ENCODE measurements at regions not wholly inside any gene's neighbourhood (a gene's known extent, or its start where the extent isn't known, plus 50 kb on each side); places are given as distances from the start of the nearest gene placed in this dataset.

DNA sequence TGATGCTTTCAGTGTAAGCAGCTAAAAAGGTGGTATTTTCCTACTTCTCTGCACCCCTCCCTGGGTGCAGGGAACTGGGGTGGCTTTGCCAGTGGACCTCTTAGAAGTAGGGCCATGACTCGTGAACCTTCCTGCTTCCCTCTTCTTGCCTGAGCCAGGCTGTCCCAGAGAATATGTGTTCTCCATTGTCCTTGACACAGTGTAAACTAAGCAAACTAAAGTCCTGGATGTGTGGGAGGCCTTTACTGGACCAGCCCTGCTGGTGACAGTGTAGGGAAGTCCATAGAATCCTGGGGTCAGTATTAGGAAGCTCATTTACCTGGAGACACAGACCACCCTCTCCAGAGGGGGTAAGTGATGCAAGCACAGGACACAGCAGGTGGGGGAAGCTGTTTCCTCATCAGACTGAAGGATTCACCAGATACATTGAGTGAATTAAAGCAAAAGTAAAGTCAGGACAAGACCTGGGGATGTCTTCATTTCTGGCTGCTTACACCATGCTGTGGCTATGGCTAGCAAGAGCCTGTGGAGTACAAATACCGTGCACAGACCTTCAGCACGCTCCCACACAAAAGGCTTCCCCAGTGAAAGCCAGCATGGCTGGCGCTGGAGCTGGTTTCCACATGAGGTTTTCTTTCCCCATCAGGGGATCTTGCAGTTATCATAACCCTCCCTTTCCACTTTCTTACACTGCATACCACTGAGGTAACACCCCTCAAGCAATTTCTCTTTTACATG, 64.8 kb upstream of the LPP start:
- Mint-ChIP-seq H3K4me3 (ENCODE audit: unreplicated experiment) (no peak overlapping the region), H3K4me1 (ENCODE audit: unreplicated experiment) (peaks cover 8% of the 10 kb centered on the region), H3K27me3 (ENCODE audit: unreplicated experiment) (peaks cover 7% of the 10 kb centered on the region), H3K36me3 (ENCODE audit: unreplicated experiment) (no peaks in the 10 kb centered on the region), H3K27ac (ENCODE audit: unreplicated experiment) (no peak overlapping the region), H3K9me3 (ENCODE audit: unreplicated experiment) (no peaks in the 10 kb centered on the region)
- no peak for DNase-seq (ENCODE audit: extremely low spot score, unreplicated experiment)
- TF ChIP-seq, protein P1, sequence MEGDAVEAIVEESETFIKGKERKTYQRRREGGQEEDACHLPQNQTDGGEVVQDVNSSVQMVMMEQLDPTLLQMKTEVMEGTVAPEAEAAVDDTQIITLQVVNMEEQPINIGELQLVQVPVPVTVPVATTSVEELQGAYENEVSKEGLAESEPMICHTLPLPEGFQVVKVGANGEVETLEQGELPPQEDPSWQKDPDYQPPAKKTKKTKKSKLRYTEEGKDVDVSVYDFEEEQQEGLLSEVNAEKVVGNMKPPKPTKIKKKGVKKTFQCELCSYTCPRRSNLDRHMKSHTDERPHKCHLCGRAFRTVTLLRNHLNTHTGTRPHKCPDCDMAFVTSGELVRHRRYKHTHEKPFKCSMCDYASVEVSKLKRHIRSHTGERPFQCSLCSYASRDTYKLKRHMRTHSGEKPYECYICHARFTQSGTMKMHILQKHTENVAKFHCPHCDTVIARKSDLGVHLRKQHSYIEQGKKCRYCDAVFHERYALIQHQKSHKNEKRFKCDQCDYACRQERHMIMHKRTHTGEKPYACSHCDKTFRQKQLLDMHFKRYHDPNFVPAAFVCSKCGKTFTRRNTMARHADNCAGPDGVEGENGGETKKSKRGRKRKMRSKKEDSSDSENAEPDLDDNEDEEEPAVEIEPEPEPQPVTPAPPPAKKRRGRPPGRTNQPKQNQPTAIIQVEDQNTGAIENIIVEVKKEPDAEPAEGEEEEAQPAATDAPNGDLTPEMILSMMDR (IDR thresholded peaks at IDR 0.05) = no peak

DNA sequence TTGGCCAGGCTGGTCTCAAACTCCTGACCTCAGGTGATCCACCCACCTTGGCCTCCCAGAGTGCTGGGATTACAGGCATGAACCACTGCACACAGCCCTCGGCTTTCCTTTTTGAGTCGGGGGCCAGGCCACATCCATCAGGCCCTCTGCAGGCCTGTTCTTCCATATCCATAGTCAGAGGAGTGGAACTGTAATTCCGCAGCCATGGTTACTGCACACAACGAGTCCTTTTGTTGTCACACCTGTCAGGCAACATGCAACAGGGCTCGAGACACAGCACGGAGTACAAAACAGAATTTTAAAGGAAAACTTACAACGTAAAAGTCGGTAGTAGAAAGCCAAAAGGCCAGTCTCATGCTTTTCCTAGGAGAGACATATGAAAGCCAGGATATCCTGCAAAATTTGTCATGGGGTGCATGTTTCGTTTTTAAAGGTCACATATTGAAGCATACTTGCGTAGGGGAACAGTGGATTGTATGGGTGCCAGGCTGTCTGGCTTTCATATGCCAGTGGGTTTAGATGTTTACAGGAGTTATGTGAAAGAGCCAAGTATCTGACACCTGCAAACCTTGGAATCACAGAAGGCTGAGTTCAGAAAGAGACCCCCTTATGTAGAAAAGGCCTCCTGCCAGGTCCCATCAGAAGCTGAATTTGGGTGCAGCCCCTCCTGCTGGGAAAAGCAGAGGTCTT, 63.2 kb upstream of the LPP start:
- DNase-seq (ENCODE audit: extremely low spot score, unreplicated experiment) = no peak
- no peak overlapping the region for H3K27ac Mint-ChIP-seq (ENCODE audit: unreplicated experiment)
- H3K27me3 Mint-ChIP-seq (ENCODE audit: unreplicated experiment) = peaks cover 7% of the 10 kb centered on the region
- H3K4me1 Mint-ChIP-seq (ENCODE audit: unreplicated experiment) = peaks cover 8% of the 10 kb centered on the region
- H3K36me3 Mint-ChIP-seq (ENCODE audit: unreplicated experiment) = no peaks in the 10 kb centered on the region
- no peaks in the 10 kb centered on the region for H3K9me3 Mint-ChIP-seq (ENCODE audit: unreplicated experiment)
- TF ChIP-seq, protein P1 (IDR thresholded peaks at IDR 0.05) = no peak
- no peak overlapping the region for H3K4me3 Mint-ChIP-seq (ENCODE audit: unreplicated experiment)

DNA sequence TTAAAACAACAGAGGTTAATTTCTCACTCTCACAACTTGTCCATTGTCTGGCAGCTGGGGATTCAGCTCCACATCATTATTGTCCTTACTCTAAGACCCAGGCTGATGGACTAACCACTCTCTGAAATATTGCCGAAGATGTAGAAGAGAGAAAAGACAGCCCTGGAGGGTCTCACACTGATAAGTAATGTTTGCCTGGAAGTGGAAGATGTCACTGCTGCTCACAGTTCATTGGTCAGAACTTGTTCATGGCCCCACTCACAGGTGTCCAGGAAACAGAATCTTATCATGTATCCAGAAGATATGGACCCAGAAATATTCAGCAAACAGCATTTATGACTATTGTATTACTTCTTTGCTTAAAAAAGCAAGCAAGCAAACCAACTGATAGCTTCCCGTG, 62.2 kb upstream of the LPP start:
- no peaks in the 10 kb centered on the region for H3K9me3 Mint-ChIP-seq (ENCODE audit: unreplicated experiment)
- TF ChIP-seq, protein P1 (IDR thresholded peaks at IDR 0.05) = no peak
- no peak for DNase-seq (ENCODE audit: extremely low spot score, unreplicated experiment)
- no peak overlapping the region for H3K4me3 Mint-ChIP-seq (ENCODE audit: unreplicated experiment)
- peaks cover 7% of the 10 kb centered on the region for H3K27me3 Mint-ChIP-seq (ENCODE audit: unreplicated experiment)
- H3K4me1 Mint-ChIP-seq (ENCODE audit: unreplicated experiment) = peaks cover 8% of the 10 kb centered on the region
- H3K27ac Mint-ChIP-seq (ENCODE audit: unreplicated experiment) = no peak overlapping the region
- H3K36me3 Mint-ChIP-seq (ENCODE audit: unreplicated experiment) = no peaks in the 10 kb centered on the region

DNA sequence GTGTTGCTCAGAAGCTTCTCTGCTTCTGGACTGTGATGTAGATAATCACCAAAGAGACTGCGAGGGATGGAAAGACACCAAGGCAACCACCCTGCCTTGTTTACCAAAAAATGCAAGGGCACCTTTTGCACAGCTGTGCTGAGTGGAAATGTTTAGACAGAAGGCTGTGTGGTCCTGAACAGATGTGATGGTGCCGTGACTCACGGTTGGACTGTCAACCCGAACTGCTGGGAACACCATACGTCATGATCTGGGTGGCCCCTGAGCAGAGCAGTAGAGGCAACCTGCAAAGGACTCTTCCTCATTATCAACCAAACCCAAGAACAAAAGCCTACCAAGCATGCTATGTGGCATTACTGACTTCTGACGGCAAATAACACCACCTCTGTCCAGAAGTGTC, 61.3 kb upstream of the LPP start:
- H3K27ac Mint-ChIP-seq (ENCODE audit: unreplicated experiment) = no peak overlapping the region
- H3K4me1 Mint-ChIP-seq (ENCODE audit: unreplicated experiment) = peaks cover 8% of the 10 kb centered on the region
- H3K27me3 Mint-ChIP-seq (ENCODE audit: unreplicated experiment) = peaks cover 7% of the 10 kb centered on the region
- TF ChIP-seq, protein P1 (IDR thresholded peaks at IDR 0.05) = no peak
- no peak for DNase-seq (ENCODE audit: extremely low spot score, unreplicated experiment)
- no peaks in the 10 kb centered on the region for H3K36me3 Mint-ChIP-seq (ENCODE audit: unreplicated experiment)
- no peak overlapping the region for H3K4me3 Mint-ChIP-seq (ENCODE audit: unreplicated experiment)
- H3K9me3 Mint-ChIP-seq (ENCODE audit: unreplicated experiment) = no peaks in the 10 kb centered on the region

DNA sequence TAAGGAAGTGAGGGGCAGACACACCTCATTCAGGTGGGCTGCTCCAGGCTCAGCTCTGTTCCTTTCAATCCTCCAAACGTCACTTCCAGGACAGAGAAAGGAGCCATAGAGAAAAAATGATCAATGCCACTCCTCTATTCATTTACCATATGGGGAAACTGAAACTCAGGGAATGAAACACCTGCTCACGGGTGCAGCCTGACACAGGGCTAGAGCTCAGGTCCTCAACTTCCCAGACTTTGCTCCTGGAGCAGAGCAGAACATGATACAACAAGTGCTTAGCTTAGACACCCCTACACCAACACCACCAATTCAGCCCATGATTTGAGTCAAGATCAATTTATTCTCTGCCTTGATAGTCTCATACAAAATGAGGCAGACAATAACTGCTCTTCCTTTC, 58.5 kb upstream of the LPP start:
- H3K4me3 Mint-ChIP-seq (ENCODE audit: unreplicated experiment) = no peak overlapping the region
- no peaks in the 10 kb centered on the region for H3K4me1 Mint-ChIP-seq (ENCODE audit: unreplicated experiment)
- no peak for DNase-seq (ENCODE audit: extremely low spot score, unreplicated experiment)
- no peaks in the 10 kb centered on the region for H3K36me3 Mint-ChIP-seq (ENCODE audit: unreplicated experiment)
- no peak overlapping the region for H3K27ac Mint-ChIP-seq (ENCODE audit: unreplicated experiment)
- peaks cover 11% of the 10 kb centered on the region for H3K9me3 Mint-ChIP-seq (ENCODE audit: unreplicated experiment)
- TF ChIP-seq, protein P1 (IDR thresholded peaks at IDR 0.05) = no peak
- peaks cover 5% of the 10 kb centered on the region for H3K27me3 Mint-ChIP-seq (ENCODE audit: unreplicated experiment)

Data from osteocyte (in vitro differentiated cells).